Endothelial cell of umbilical vein (primary cell): ENCODE measurements at regions not wholly inside any gene's neighbourhood (a gene's known extent, or its start where the extent isn't known, plus 50 kb on each side); places are given as distances from the start of the nearest gene placed in this dataset.

ENCODE experiments used
- BruUV-seq: library from RNA; stranded (reverse); fragments of 400-500 nt; replicated peaks from 2 replicates; lab custom pipeline; 2021; lab: Mats Ljungman, UMichigan
- CTCF ChIA-PET: fragments of 300-600, 350-600 bp; sonication (Branson Sonifier 250); formaldehyde crosslinking; loops from one replicate; lab custom pipeline; 2021; ENCODE audit warnings: antibody characterized with exemption, inconsistent platforms; lab: Charles Lee
- POLR2A ChIA-PET: fragments of 300-600, 350-600 bp; sonication (Branson Sonifier 250); formaldehyde crosslinking; loops from one replicate; lab custom pipeline; 2021; ENCODE audit warnings: antibody characterized with exemption, inconsistent platforms; lab: Charles Lee
- DNase-seq: peaks from one replicate; pipeline ENCODE4 v3.0.0-alpha.2; 2011; ENCODE audit warnings: low read depth, low spot score
- FAIRE-seq: peaks from 2 replicates; lab custom pipeline; 2011; peaks lifted over from hg19 to GRCh38; lab: Jason Lieb, UNC
- H2AFZ ChIP-seq: 2 replicates; pipeline ENCODE4 v1.6.0; 2012; ENCODE audit warnings: low read depth, low read length, control low read depth, inconsistent platforms
- H3K27ac ChIP-seq: 2 replicates; pipeline ENCODE4 v1.5.1; 2011; ENCODE audit warnings: low read depth, mild to moderate bottlenecking, control low read depth, low read length, moderate library complexity; ENCODE audit not compliant: insufficient read depth
- H3K27me3 ChIP-seq, 2 experiments: 2 replicates each; pipeline versions ENCODE4 v1.6.0 to v1.6.1; 2011; ENCODE audit warnings: low read length in 2 of 2, mixed read lengths in 1 of 2; ENCODE audit not compliant: control insufficient read depth in 2 of 2, insufficient read depth in 2 of 2
- H3K36me3 ChIP-seq, 2 experiments: 2 replicates in 1 of 2; 3 replicates in 1 of 2; pipeline ENCODE4 v1.5.1; 2011; ENCODE audit warnings: low read length in 2 of 2, mild to moderate bottlenecking in 1 of 2, moderate library complexity in 1 of 2; ENCODE audit not compliant: control insufficient read depth in 2 of 2, insufficient read depth in 2 of 2; ENCODE audit errors: extremely low read depth in 1 of 2
- H3K4me1 ChIP-seq: 3 replicates; pipeline ENCODE4 v1.5.1; 2011; ENCODE audit warnings: mild to moderate bottlenecking, low read length; ENCODE audit not compliant: control insufficient read depth, insufficient read depth; ENCODE audit errors: extremely low read depth
- H3K4me2 ChIP-seq: 2 replicates; pipeline ENCODE4 v1.6.1; 2011; ENCODE audit warnings: low read length, control low read depth, mixed read lengths; ENCODE audit not compliant: insufficient read depth
- H3K4me3 ChIP-seq, 3 experiments: fragments of 200-600 bp in 1 of 3; sonication (generic), shearing (Covaris generic) in 1 of 3; replicated peaks in 1 of 3; 2 replicates each; pipeline ENCODE4 v1.5.1; 2011 to 2016; ENCODE audit warnings: control low read depth in 3 of 3, low read length in 3 of 3, mild to moderate bottlenecking in 2 of 3, inconsistent platforms in 1 of 3, low read depth in 1 of 3, moderate library complexity in 1 of 3; ENCODE audit not compliant: insufficient read depth in 1 of 3
- H3K79me2 ChIP-seq: 2 replicates; pipeline ENCODE4 v1.6.0; 2012; ENCODE audit warnings: low read length, inconsistent platforms; ENCODE audit not compliant: control insufficient read depth, insufficient read depth
- H3K9ac ChIP-seq: replicated peaks from 2 replicates; pipeline ENCODE3; 2011; ENCODE audit warnings: low read length, control low read depth; ENCODE audit not compliant: insufficient read depth; ENCODE audit errors: extremely low read depth
- H3K9me1 ChIP-seq: replicated peaks from 3 replicates; pipeline ENCODE4 v1.6.0; 2011; ENCODE audit warnings: mild to moderate bottlenecking, low read length; ENCODE audit not compliant: control insufficient read depth, insufficient read depth; ENCODE audit errors: extremely low read depth
- H3K9me3 ChIP-seq: replicated peaks from 2 replicates; pipeline ENCODE4 v1.5.1; 2012; ENCODE audit warnings: low read length, inconsistent platforms; ENCODE audit not compliant: control insufficient read depth, insufficient read depth
- H4K20me1 ChIP-seq: replicated peaks from 2 replicates; pipeline ENCODE3; 2011; ENCODE audit warnings: mild to moderate bottlenecking, low read length; ENCODE audit not compliant: control insufficient read depth, insufficient read depth; ENCODE audit errors: extremely low read depth
- EZH2 ChIP-seq: IDR thresholded peaks from 2 replicates; pipeline ENCODE4 v1.6.1; 2012; ENCODE audit warnings: borderline replicate concordance, low read depth, mild to moderate bottlenecking, moderate library complexity, low read length, inconsistent platforms; ENCODE audit not compliant: severe bottlenecking
- FOS ChIP-seq: IDR thresholded peaks from 2 replicates; pipeline ENCODE4 v1.6.1; 2011; ENCODE audit warnings: mild to moderate bottlenecking, low read length, moderate library complexity, borderline replicate concordance; ENCODE audit not compliant: insufficient read depth
- GATA2 ChIP-seq: IDR thresholded peaks from 2 replicates; pipeline ENCODE4 v1.7.0; 2011; ENCODE audit warnings: low read depth, mild to moderate bottlenecking, moderate library complexity, mixed read lengths, low read length; ENCODE audit not compliant: insufficient read length, insufficient read depth
- JUN ChIP-seq: IDR thresholded peaks from 2 replicates; pipeline ENCODE4 v1.6.1; 2011; ENCODE audit warnings: borderline replicate concordance, low read depth; ENCODE audit not compliant: insufficient read length, insufficient read depth
- MAX ChIP-seq: IDR thresholded peaks from 2 replicates; pipeline ENCODE4 v1.6.1; 2011; ENCODE audit not compliant: insufficient read depth, insufficient read length
- MYC ChIP-seq: IDR thresholded peaks from one replicate; pipeline ENCODE4 v1.6.1; 2011; ENCODE audit warnings: mild to moderate bottlenecking, low read depth, low read length
- POLR2A ChIP-seq: IDR thresholded peaks from 2 replicates; pipeline ENCODE4 v1.6.1; 2012; ENCODE audit warnings: low read depth, mild to moderate bottlenecking, control low read depth, low read length
- POLR2AphosphoS5 ChIP-seq: IDR thresholded peaks from 2 replicates; pipeline ENCODE4 v1.6.1; 2012; ENCODE audit warnings: low read depth, mild to moderate bottlenecking, control low read depth, low read length, moderate library complexity; ENCODE audit not compliant: insufficient read depth
- dilution Hi-C: fragments of 300-500 bp; cut with MboI; formaldehyde crosslinking; loops from one replicate; pipeline ENCODE4 v1.15.0; 2019; ENCODE audit warnings: low sequenced_read_pairs; ENCODE audit not compliant: extremely low pct_ligation_motif_present
- intact Hi-C: fragments of 100-400 bp; cut with micrococcal nuclease; formaldehyde crosslinking; loops from one replicate; pipeline ENCODE4 v1.10.0; 2022

GRCh38 chr1:60678802-60679201 lies 403.6 kb upstream of the NFIA start:
- Histone ChIP-seq H3K9me1 (no peaks in the 10 kb centered on the region), H3K9ac (no peak overlapping the region), H3K79me2 (no peaks in the 10 kb centered on the region), H3K4me2 (no peak overlapping the region), H3K9me3 (no peaks in the 10 kb centered on the region), H3K4me3 (no peak overlapping the region), H3K27ac (no peak overlapping the region), H2AFZ (no peak overlapping the region), H3K27me3 (no peaks in the 10 kb centered on the region), H3K36me3 (no peaks in the 10 kb centered on the region), H3K4me1 (peaks cover 5% of the 10 kb centered on the region), H4K20me1 (no peaks in the 10 kb centered on the region)
- dilution Hi-C loops: no loop called here
- CTCF ChIA-PET: no interaction called here
- TF ChIP-seq POLR2A (no peak), FOS (no peak), GATA2 (no peak), MYC (no peak), POLR2AphosphoS5 (no peak), EZH2 (no peak), JUN (no peak), MAX (no peak)
- intact Hi-C loops: no loop called here
- no TSS peak for BruUV-seq
- no peak for FAIRE-seq
- POLR2A ChIA-PET: interaction anchor here (0.6 kb wide), 1 partner anchor 31 kb away, joined by 3 read pairs; no protein-coding TSS in a partner anchor
- no peak for DNase-seq

DNA sequence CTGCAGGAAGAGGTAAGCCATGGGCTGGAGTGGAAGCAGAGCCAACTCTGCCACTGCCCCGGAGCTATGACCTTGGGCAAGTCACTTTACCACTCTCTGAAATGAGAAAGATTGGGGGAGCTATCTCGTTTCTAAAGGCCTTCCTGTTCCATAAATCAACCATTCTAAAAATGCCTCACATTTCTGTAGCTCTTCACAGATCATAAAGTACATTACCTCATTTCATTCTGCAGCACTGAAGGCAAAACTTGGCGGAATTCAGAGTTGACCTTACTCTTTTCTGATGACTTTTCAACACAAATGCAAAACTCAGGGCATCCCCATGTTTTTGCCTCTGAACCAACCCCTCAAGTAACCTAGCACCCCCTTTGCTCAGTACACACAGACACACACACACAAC lies 404.0 kb upstream of the NFIA start:
- no peak for DNase-seq
- no peaks in the 10 kb centered on the region for H3K27me3 ChIP-seq
- BruUV-seq: no TSS peak
- TF ChIP-seq POLR2A (no peak), POLR2AphosphoS5 (no peak), FOS (no peak)
- H3K4me3 ChIP-seq: no peak overlapping the region
- POLR2A ChIA-PET: no interaction called here
- no peaks in the 10 kb centered on the region for H3K79me2 ChIP-seq
- no peaks in the 10 kb centered on the region for H3K36me3 ChIP-seq
- no peaks in the 10 kb centered on the region for H3K9me1 ChIP-seq
- H3K9me3 ChIP-seq: no peaks in the 10 kb centered on the region
- dilution Hi-C loops (no loop called here), intact Hi-C loops (no loop called here)
- CTCF ChIA-PET: interaction anchor here (0.8 to 1.0 kb wide), 2 partner anchors 9 to 105 kb away, joined by 3 read pairs; no protein-coding TSS in a partner anchor
- no peak overlapping the region for H2AFZ ChIP-seq
- H3K27ac ChIP-seq: no peak overlapping the region
- FAIRE-seq: no peak
- peaks cover 5% of the 10 kb centered on the region for H3K4me1 ChIP-seq
- no peak overlapping the region for H3K9ac ChIP-seq
- no peak overlapping the region for H3K4me2 ChIP-seq
- H4K20me1 ChIP-seq: no peaks in the 10 kb centered on the region
